NOMO-1 treated with DMSO at 0.1 percent for 48 hours (cell line): ENCODE measurements at regions not wholly inside any gene's neighbourhood (a gene's known extent, or its start where the extent isn't known, plus 50 kb on each side); places are given as distances from the start of the nearest gene placed in this dataset.
"Not testable (repeated sequence)": the region's sequence is repeated elsewhere in the genome, so short reads cannot be mapped to it uniquely, and the experiment has no call there.

Experiments
- DNase-seq: peaks from one replicate; lab custom pipeline; 2025; ENCODE audit not compliant: unreplicated experiment; lab: John Stamatoyannopoulos, UW

GRCh38 chr12:88726806-88727720, 146.8 kb upstream of the KITLG start:
- DNase-seq: no peak

DNA sequence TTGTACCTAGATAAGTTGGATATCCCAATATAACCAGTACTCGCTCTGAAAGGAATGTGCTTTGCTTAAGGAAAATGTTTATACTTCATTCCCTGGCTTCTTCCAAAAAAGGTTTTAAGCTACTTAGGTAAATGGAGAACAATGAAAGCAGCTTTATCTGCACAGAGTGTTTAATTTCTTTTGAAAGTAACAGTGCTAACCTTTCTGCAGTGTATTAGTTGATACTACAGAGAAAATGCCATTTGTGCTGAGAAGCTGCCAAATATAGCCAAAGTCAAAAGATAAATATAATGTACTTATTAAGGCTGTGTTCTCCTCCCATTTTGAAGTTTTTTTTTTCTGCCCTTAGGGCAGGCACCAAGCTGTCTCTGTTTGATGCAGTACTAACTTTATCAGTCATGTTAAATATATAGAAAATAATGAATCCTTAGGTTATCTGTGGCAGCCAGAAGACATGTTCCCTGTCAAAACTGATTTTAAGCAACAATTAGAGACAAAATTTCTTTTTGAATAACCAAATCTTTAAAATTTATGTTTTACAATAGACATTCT, 145.4 kb upstream of the KITLG start:
- DNase-seq: no peak

DNA sequence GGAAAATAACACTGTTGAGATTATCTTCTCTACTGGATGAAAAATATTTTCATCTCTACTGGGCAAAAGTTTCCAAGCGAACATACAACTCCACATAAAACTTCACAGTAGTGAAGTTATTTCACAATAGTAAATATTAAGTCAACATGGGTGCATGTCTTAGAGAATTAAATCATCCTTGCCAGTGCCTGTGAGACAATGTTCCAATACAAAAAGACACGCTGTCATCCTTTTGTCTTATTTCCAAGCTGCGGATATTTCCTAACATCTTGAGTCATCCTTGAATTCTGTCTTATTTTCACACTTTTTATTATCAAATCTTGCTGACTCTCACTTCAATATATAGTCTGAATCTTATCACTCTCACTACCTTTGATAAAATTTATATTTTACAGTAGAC, 142.9 kb upstream of the KITLG start:
- no peak for DNase-seq

DNA sequence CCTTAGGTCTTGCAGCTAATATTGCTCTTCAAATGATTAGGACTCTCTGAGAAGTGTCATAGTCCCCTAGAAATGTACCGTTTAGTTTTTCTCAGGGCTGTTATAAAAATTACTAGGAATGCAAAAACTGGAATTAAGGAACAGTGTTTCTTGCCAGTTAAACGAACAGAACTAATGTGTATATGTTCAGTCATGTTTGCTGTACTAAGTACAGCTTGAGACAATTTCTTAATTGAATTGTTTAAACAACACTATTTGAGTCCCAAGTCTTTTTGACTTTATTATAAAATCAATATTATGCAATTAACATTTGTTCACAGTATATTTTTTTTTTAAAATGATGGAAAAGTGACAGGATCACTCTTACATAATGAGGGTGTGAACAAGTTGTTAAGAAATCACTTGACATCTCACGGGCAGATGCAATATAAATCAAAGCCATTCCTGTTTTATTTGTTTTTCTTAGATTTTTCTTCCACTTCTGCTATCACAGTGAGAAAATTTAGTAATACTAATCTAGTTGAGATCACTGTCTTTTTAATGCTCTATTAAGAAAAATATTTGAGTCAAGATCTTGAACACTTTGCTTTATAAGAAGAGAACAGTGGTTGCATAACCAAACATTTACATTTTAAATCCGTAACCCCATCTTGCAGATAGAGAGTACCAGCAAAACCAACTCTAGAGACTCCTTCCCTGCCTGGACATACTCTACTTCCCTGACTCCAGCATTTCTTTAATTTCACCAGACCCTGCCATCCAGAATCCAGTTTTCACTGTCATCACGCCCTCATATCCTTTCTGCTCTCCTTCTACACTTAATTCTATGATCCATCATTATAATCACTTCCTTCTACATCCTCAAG, 140.7 kb upstream of the KITLG start:
- peak; percentile 3 for DNase-seq

DNA sequence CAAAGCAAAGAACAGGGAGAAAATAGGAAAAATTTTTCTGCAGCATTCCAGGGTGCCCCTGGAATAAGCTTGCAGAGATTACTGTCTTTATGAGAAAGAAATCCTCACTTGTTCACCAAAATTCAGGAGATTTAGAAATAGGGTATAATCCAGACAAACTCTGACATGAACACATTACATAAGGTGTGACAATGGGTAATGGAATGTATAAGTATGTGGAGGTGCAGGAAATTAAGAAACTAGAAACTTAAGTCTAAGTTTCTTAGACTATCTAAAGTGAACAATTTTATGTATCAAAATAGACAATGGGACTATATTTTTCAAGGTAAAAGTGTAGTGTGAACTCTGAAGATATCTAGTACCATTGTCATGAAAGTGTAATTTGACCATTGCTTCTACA, 140.0 kb upstream of the KITLG start:
- no peak for DNase-seq

DNA sequence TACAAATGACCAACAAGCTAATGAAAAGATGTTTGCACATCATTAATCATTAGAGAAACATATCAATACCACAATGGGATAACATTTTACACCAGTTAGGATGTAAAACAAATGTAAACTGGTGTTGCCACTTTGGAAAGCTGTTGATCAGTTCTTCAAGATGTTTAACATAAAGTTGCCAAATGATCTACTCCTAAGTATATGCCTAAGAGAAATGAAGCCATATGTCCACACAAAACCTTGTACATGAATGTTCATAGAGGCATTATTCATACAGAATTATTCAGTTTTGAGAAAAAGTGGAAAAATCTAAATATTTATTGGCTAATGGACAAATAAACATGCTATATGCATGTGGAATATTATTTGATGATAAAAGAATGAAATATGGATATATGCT, 136.9 kb upstream of the KITLG start:
- DNase-seq: no peak

DNA sequence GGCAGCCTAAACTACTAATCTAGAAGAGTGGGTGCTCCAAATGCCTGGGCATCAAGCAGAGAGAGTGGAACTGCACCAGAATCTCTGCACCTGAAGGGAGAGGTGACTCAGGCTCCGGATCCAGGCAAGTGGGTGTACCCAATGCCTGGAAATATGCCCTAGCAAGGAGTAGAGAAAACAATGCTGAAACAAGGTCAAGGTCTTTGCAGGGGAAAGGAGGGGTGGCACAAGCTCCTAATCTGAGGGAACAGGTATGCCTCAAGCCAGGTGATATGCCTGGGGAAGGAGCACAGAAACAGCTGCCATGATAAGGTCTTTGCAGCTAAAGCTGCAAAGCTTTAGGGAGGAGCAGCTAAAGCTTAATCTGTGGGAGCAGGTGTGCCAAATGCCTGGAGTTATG, 136.0 kb upstream of the KITLG start:
- no peak for DNase-seq

DNA sequence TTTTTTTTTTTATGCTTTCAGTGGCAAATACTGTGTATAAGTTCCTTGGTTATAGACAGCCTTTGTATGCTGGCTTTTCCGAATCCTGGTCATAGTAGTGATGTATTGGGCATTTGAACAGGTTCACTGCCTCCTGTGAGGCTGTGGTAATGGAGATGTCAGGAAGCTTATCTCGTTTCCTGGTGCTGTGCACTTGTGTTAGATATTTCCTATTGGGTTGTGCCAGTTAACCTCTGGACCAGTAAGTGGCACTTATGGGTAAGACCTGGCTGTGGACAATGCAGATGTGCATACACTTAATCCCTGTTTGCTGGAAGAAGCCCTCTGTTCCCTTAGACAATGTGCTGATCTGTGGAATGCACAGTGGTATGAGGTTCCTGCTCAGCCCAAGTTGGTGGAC, 135.4 kb upstream of the KITLG start:
- DNase-seq: no peak

DNA sequence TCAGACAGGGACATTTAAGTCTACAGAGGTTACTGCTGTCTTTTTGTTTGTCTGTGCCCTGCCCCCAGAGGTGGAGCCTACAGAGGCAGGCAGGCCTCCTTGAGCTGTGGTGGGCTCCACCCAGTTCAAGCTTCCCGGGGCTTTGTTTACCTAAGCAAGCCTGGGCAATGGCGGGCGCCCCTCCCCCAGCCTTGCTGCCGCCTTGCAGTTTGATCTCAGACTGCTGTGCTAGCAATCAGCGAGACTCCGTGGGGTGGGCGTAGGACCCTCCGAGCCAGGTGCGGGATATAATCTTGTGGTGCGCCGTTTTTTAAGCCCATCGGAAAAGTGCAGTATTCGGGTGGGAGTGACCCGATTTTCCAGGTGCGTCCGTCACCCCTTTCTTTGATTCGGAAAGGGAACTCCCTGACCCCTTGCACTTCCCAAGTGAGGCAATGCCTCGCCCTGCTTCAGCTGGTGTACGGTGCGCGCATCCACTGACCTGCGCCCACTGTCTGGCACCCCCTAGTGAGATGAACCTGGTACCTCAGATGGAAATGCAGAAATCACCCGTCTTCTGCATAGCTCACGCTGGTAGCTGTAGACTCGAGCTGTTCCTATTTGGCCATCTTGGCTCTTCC, 134.1 kb upstream of the KITLG start:
- DNase-seq: not testable (repeated sequence)

GRCh38 chr12:88707800-88708199, 127.5 kb upstream of the KITLG start:
- no peak for DNase-seq

GRCh38 chr12:88706286-88706685, 126.0 kb upstream of the KITLG start:
- no peak for DNase-seq

GRCh38 chr12:88703790-88704189, 123.5 kb upstream of the KITLG start:
- DNase-seq: no peak

- no peak for DNase-seq
Observed at GRCh38 chr12:88698471-88698870, 118.2 kb upstream of the KITLG start.

- no peak for DNase-seq
Observed at GRCh38 chr12:88693837-88694445, 113.7 kb upstream of the KITLG start.

DNA sequence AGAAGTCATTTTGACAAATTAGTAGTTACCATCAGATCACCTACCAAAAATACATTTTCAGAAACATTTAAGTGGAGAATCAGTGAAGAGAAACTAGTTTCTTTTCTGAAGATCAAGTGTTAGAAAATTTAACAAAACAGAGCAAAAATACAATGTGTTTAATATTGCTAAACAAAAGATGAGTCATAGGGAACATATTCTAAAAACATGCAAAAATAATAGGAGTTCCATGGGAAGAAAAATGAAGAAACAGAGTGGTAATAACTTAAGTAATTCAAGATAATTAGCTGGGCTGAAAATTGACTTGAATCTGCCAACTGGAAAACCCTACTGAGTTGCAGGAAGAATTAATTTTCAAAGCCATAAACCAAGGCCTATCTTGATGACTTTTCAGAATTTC, 111.5 kb upstream of the KITLG start:
- no peak for DNase-seq

DNA sequence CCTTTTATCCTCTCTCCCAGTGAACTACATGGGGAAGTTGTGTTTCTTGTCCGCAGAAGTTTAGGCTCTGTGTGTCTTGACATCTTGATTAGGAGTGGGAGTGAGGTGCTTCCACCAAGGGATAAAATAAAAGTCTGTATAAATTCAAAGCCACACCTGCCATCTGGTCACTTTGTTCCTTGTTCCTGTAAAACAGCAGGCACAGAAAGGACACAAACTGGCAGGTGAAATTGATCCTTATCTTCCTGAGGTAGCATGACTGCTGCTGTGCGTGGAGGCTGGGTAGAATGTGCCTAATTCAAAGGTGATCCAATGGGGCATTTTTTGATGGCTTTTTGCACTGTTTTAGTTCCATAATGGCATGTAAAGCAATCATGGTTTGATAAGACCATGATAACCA, 104.3 kb upstream of the KITLG start:
- DNase-seq: no peak

GRCh38 chr12:88684170-88684569, 103.9 kb upstream of the KITLG start:
- DNase-seq: no peak

GRCh38 chr12:88683628-88684027, 103.4 kb upstream of the KITLG start:
- DNase-seq: no peak

DNA sequence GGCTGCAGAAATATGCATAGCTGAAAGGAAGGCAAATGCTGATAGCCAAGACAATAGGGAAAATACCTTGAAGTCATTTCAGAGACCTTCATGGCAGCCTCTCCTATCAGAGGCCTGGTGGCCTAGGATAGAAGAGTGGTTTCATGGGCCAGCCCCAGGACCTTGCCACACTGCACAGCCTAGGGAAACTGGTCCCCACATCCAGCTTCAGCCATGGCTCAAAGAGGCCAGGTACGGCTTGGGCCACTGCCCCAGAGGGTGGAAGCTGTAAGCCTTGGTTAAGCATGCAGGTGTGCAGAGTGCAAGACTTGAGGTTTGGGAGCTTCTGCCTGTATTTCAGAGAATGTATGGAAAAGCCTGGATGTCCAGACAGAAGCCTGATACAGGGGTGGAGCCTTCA, 101.0 kb upstream of the KITLG start:
- no peak for DNase-seq

DNA sequence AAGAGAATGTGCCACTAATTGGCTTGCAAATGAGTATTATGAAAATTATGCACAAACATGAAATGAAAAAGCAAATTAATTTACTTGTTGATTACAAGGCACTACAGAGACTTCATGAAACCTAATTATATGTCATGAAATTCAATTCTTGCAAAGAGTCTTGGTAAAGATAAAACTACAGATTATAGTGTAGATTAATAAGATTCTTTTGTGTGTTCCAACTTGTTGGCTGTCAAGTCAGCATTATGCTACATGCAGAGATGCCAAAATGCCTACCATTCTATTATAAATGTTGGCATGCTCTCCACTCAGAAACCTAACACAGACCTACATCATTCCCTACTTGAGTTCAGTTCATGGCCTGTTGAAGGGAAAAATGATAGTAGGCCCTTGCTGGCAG, 97.2 kb upstream of the KITLG start:
- no peak for DNase-seq

- DNase-seq: not testable (repeated sequence)
Observed at GRCh38 chr12:88667615-88668014, 87.3 kb upstream of the KITLG start.
